ENCODE measurements at regions not wholly inside any gene's neighbourhood (a gene's known extent, or its start where the extent isn't known, plus 50 kb on each side); places are given as distances from the start of the nearest gene placed in this dataset.
"Not testable (repeated sequence)": the region's sequence is repeated elsewhere in the genome, so short reads cannot be mapped to it uniquely, and the experiment has no call there.

- TF ChIP-seq, protein P1, sequence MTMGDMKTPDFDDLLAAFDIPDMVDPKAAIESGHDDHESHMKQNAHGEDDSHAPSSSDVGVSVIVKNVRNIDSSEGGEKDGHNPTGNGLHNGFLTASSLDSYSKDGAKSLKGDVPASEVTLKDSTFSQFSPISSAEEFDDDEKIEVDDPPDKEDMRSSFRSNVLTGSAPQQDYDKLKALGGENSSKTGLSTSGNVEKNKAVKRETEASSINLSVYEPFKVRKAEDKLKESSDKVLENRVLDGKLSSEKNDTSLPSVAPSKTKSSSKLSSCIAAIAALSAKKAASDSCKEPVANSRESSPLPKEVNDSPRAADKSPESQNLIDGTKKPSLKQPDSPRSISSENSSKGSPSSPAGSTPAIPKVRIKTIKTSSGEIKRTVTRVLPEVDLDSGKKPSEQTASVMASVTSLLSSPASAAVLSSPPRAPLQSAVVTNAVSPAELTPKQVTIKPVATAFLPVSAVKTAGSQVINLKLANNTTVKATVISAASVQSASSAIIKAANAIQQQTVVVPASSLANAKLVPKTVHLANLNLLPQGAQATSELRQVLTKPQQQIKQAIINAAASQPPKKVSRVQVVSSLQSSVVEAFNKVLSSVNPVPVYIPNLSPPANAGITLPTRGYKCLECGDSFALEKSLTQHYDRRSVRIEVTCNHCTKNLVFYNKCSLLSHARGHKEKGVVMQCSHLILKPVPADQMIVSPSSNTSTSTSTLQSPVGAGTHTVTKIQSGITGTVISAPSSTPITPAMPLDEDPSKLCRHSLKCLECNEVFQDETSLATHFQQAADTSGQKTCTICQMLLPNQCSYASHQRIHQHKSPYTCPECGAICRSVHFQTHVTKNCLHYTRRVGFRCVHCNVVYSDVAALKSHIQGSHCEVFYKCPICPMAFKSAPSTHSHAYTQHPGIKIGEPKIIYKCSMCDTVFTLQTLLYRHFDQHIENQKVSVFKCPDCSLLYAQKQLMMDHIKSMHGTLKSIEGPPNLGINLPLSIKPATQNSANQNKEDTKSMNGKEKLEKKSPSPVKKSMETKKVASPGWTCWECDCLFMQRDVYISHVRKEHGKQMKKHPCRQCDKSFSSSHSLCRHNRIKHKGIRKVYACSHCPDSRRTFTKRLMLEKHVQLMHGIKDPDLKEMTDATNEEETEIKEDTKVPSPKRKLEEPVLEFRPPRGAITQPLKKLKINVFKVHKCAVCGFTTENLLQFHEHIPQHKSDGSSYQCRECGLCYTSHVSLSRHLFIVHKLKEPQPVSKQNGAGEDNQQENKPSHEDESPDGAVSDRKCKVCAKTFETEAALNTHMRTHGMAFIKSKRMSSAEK (CRISPR knock-in tag; IDR thresholded peaks at IDR 0.05; ENCODE audit: borderline replicate concordance): no peak
- TF ChIP-seq CREB1 (CRISPR knock-in tag; IDR thresholded peaks at IDR 0.05): no peak
Measured at GRCh38 chr7:32673275-32673983, 178.1 kb downstream of the AVL9 start (continued).

DNA sequence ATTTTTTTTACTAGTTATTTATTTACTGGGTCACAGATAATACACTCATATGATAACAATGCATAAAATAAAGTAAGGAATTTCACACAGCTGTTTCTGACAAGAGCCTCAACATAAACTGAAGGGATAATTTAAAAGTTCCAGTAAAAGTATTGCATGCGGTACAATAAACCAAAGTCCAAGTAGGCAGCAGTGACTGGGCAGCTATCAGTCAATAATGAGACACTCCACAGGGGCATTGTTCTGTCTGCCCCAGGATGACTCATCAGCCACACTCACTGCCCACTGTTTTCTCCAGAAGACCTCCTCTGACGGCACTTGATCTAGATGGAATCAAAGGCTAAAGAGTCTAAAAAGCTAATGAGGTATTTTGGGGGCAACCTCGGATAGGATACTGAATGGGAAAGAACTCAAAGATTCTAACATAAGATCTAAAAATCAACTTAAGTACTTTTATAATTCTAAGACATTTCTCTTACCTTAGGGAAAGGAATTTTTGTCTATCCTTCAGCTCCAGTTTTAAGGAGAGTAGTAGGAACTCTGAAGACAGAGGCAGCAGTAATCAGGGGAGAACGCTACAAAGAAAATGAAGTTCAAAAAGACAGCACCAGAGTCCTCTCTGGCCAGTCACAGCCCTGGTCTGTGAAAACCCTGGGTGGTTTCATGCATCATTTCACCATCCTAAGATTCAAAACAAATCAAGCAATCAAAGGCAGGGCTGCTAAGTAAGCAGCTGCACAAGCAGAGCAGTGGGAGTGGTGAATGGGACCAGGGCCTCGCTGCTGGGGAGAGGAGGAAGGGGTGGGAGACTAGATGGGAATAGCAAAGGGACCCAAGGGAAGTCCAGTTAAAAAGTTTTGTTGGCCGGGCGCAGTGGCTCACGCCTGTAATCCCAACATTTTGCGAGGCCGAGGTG lies 175.1 kb downstream of the AVL9 start:
- no peak overlapping the region for H3K27ac Mint-ChIP-seq
- H3K4me1 Mint-ChIP-seq: peaks cover 14% of the 10 kb centered on the region
- no peaks in the 10 kb centered on the region for H3K27me3 Mint-ChIP-seq (ENCODE audit: low read depth)
- H3K36me3 Mint-ChIP-seq: peaks cover 9% of the 10 kb centered on the region
- ChIA-PET POLR2A (no interaction called here), CTCF (no interaction called here)
- TF ChIP-seq ZSCAN18 (CRISPR knock-in tag; IDR thresholded peaks at IDR 0.05): no peak
- TF ChIP-seq GABPB1 (CRISPR knock-in tag; IDR thresholded peaks at IDR 0.05): peak; percentile 70
- H3K4me3 Mint-ChIP-seq: no peak overlapping the region
- DNase-seq (ENCODE audit: low spot score) (no peak), ATAC-seq (peak; percentile 62)
- H3K9me3 Mint-ChIP-seq: peaks cover 16% of the 10 kb centered on the region

DNA sequence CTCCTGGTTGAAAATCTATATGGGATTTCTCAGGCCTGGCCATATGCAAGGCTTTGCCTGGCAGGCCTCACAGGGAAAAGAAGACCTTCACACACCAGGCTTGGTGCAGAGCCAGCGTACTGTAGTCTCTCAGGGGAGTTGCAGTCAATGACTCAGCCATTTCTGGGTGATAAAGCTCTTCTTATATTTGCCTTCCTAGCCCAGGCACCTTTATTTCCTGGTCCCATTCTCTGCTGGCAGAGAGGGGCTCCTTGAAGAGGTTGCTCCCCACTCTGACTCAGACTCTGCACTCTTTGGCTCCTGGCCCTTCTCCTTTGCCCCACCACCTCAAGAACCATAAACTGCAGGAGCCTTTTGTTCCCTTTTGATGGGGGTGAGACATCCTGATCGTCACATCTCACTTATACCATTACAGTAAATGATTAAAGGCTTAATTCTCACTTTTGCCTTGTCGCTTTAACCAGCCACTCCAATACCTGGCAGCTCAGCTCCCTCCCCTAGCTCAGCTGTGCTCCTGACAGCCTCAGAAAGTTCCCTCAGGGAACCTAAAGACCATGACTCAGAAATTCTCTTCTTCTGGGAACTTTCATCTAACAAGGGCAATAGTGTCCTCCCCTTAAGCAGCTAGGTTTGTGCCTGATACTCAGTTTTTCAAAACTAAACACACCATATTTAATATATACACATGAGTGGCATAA lies 174.0 kb downstream of the AVL9 start:
- ATAC-seq; POLR2A ChIA-PET; H3K36me3 Mint-ChIP-seq; H3K4me3 Mint-ChIP-seq; DNase-seq (ENCODE audit: low spot score); H3K27me3 Mint-ChIP-seq (ENCODE audit: low read depth); CTCF ChIA-PET: not testable (repeated sequence)
- peaks cover 22% of the 10 kb centered on the region for H3K4me1 Mint-ChIP-seq
- peaks cover 16% of the 10 kb centered on the region for H3K9me3 Mint-ChIP-seq
- H3K27ac Mint-ChIP-seq: peak overlapping the region; percentile 55

DNA sequence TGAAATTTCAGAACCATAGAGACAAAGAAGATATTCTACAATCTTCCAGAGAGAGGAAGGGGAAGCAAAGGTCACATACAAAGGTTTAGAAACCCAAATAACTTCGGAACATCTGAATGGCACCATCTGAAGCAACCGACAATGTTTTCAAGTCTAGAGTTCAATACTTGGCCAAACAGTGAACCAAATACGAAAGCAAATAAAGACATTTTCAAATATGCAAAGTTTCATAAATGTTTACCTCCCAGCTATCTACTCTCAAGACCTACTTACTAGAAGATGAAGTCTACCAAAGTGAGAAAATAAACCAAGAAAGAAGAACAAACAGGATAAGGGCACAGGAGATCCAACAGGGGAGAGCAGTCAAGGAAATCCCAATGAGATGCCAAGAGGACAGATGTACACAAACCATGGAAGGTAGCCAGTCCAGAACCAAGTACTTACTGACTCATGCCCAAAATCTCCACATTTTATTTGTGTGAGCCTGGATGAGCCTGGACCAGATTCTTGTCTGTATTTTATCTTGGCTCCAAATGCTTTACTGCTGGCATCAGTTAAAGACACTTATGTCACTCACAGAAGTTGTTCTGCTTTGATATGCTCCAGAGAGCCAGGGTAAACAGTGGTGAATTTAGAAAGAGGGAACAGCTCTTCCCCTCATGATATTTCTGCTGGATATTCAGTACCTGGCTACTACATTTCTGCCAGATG lies 173.3 kb downstream of the AVL9 start:
- CTCF ChIA-PET; H3K27ac Mint-ChIP-seq; H3K27me3 Mint-ChIP-seq (ENCODE audit: low read depth); DNase-seq (ENCODE audit: low spot score); H3K36me3 Mint-ChIP-seq; H3K4me3 Mint-ChIP-seq; POLR2A ChIA-PET; ATAC-seq: not testable (repeated sequence)
- H3K4me1 Mint-ChIP-seq: peaks cover 29% of the 10 kb centered on the region
- peaks cover 16% of the 10 kb centered on the region for H3K9me3 Mint-ChIP-seq
- peak; percentile 62 for TF ChIP-seq GABPB1 (CRISPR knock-in tag; IDR thresholded peaks at IDR 0.05)

DNA sequence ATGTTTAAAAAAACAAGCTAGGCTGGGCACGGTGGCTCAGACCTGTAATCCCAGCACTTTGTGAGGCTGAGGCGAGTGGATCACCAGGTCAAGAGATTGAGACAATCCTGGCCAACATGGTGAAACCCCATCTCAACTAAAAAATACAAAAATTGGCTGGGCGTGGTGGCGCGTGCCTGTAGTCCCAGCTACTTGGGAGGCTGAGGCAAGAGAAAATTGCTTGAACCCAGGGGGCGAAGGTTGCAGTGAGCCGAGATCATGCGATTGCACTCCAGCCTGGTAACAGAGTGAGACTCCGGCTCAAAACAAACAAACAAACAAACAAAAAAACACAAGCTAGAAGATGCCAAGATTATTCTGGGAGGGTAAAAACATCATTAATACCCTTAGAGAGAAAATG lies 172.3 kb downstream of the AVL9 start:
- CTCF ChIA-PET; DNase-seq (ENCODE audit: low spot score); ATAC-seq; H3K27me3 Mint-ChIP-seq (ENCODE audit: low read depth); POLR2A ChIA-PET; H3K36me3 Mint-ChIP-seq; H3K27ac Mint-ChIP-seq; H3K4me3 Mint-ChIP-seq: not testable (repeated sequence)
- Mint-ChIP-seq H3K9me3 (peaks cover 16% of the 10 kb centered on the region), H3K4me1 (peaks cover 35% of the 10 kb centered on the region)

DNA sequence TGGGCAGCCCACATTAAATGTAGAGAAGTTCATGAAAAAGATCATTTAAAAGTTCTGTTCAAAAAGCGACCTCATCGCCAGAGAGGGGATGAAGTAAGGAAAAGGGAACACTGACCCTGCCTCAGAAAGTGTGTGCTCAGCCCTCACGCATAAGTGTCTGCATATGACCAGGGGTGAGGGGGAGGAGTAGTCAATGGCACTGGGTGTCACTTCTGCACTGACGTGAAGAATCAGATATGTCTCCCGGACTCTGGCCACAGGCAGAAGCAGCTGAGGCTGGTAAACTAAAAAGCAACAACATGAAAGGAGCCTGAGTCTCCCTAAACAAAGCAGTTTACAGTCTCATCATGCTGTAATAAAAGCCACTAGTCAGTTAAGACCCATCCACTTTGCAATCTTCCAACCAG lies 168.5 kb downstream of the AVL9 start:
- POLR2A ChIA-PET, H3K4me3 Mint-ChIP-seq: not testable (repeated sequence)

GRCh38 chr7:32662509-32662908 lies 167.2 kb downstream of the AVL9 start:
- POLR2A ChIA-PET; H3K36me3 Mint-ChIP-seq; H3K27me3 Mint-ChIP-seq (ENCODE audit: low read depth); H3K9me3 Mint-ChIP-seq; ATAC-seq; CTCF ChIA-PET; DNase-seq (ENCODE audit: low spot score); H3K4me3 Mint-ChIP-seq; H3K27ac Mint-ChIP-seq: not testable (repeated sequence)
- H3K4me1 Mint-ChIP-seq: peaks cover 28% of the 10 kb centered on the region

More for the DNA sequence above, 168.5 kb downstream of the AVL9 start:
- DNase-seq (ENCODE audit: low spot score); H3K27me3 Mint-ChIP-seq (ENCODE audit: low read depth); H3K27ac Mint-ChIP-seq; CTCF ChIA-PET; H3K36me3 Mint-ChIP-seq: not testable (repeated sequence)
- Mint-ChIP-seq H3K4me1 (peaks cover 28% of the 10 kb centered on the region), H3K9me3 (peaks cover 16% of the 10 kb centered on the region)
- ATAC-seq: peak; percentile 36; the same call in 1 of the 2 replicates

All from WTC11 (cell line).